Suppressor macrophage treated with lipopolysaccharide for 1 hour (primary cell): ENCODE measurements at regions not wholly inside any gene's neighbourhood (a gene's known extent, or its start where the extent isn't known, plus 50 kb on each side); places are given as distances from the start of the nearest gene placed in this dataset.
"Not testable (repeated sequence)": the region's sequence is repeated elsewhere in the genome, so short reads cannot be mapped to it uniquely, and the experiment has no call there.

Experiments used
- DNase-seq, 3 donors: peaks; one replicate each; pipeline ENCODE4 v3.0.0-alpha.2; 2020 to 2022

GRCh38 chr12:64552510-64552909 is 57.8 kb upstream of the RASSF3 start:
- DNase-seq, result not testable (repeated sequence)

GRCh38 chr12:64553689-64554088 is 56.6 kb upstream of the RASSF3 start:
- not testable (repeated sequence) for DNase-seq

GRCh38 chr12:64556231-64556630 is 54.1 kb upstream of the RASSF3 start:
- DNase-seq, result no peak

- DNase-seq, result no peak
Measured at GRCh38 chr12:64558754-64559153, 51.5 kb upstream of the RASSF3 start.

- peak; percentile 76 to 89 (median 85) for DNase-seq
Measured at GRCh38 chr12:64560396-64561301, 49.6 kb upstream of the RASSF3 start.
